ENCODE measurements at regions not wholly inside any gene's neighbourhood (a gene's known extent, or its start where the extent isn't known, plus 50 kb on each side); places are given as distances from the start of the nearest gene placed in this dataset.

GRCh38 chr1:84086616-84087015, 57.5 kb upstream of the PRKACB start:
- no peak overlapping the region for H2BK20ac ChIP-seq (ENCODE audit: low read depth, low read length, poor library complexity, severe bottlenecking)
- H3K9ac ChIP-seq (ENCODE audit: extremely low read depth, insufficient read length, low read length): no peak overlapping the region
- Mint-ChIP-seq H3K9me3 (no peaks in the 10 kb centered on the region), H3K27ac (peak overlapping the region in 1 of 3 experiments; percentile 65; a peak in 1 of 7 replicates), H3K4me3 (no peak overlapping the region), H3K4me1 (peaks cover 0 to 4% of the 10 kb centered on the region in 2 experiments; a peak in 1 of 4 replicates), H3K36me3 (ENCODE audit: insufficient read depth in 1 of 3, low read depth in 3 of 3) (peaks cover 0 to 3% (median 0%) of the 10 kb centered on the region in 3 experiments; a peak in 1 of 7 replicates), H3K27me3 (ENCODE audit: low read depth) (no peaks in the 10 kb centered on the region)
- no peak overlapping the region for H3K56ac ChIP-seq (ENCODE audit: insufficient read length, low read depth, low read length)
- H3K4me2 ChIP-seq (ENCODE audit: insufficient read depth, insufficient read length, low read length): no peak overlapping the region
- H3K14ac ChIP-seq (ENCODE audit: insufficient read depth, low read length): no peak overlapping the region
- no peak for TF ChIP-seq CTCF (conservative IDR thresholded peaks at IDR 0.05)
- H3K23me2 ChIP-seq (ENCODE audit: insufficient read length, low read depth, low read length, poor library complexity, severe bottlenecking): no peaks in the 10 kb centered on the region
- H3T11ph ChIP-seq (ENCODE audit: low read length): no peak overlapping the region
- no peak overlapping the region for H4K5ac ChIP-seq (ENCODE audit: insufficient read length, low read depth, low read length)
- no peaks in the 10 kb centered on the region for H3K4me1 ChIP-seq (ENCODE audit: insufficient read depth, low read length)
- WGBS (ENCODE audit: extremely low coverage, insufficient read length, low lambda C conversion rate): no CpG with 5 or more reads among the region's 3 CpGs
- no peak overlapping the region for H2BK5ac ChIP-seq (ENCODE audit: insufficient read length, low read length)
- H3K79me2 ChIP-seq (ENCODE audit: insufficient read depth, low read length): no peaks in the 10 kb centered on the region; the same call in 1 of the 2 replicates
- DNase-seq: no peak
- H2BK12ac ChIP-seq (ENCODE audit: insufficient read length, low read depth, low read length): no peak overlapping the region
- no peak overlapping the region for H3K18ac ChIP-seq (ENCODE audit: insufficient read length, low read depth, low read length)
- H3K27ac ChIP-seq (ENCODE audit: insufficient read length, low read depth, low read length): no peak overlapping the region
- H4K91ac ChIP-seq (ENCODE audit: insufficient read length, low read depth, low read length): no peak overlapping the region
- H3K4ac ChIP-seq (ENCODE audit: low read depth, low read length): no peak overlapping the region
- H3K79me1 ChIP-seq (ENCODE audit: insufficient read depth, low read depth, low read length, poor library complexity, severe bottlenecking): no peaks in the 10 kb centered on the region
- H2BK120ac ChIP-seq (ENCODE audit: low read depth, low read length, poor library complexity, severe bottlenecking): no peak overlapping the region
- no peak overlapping the region for H2BK15ac ChIP-seq (ENCODE audit: low read depth, low read length)
- H4K20me1 ChIP-seq (ENCODE audit: control insufficient read depth, insufficient read depth, insufficient read length): no peaks in the 10 kb centered on the region
- no peak overlapping the region for H2AK5ac ChIP-seq (ENCODE audit: insufficient read length, low read length)
- no peak overlapping the region for H4K8ac ChIP-seq (replicated peaks; ENCODE audit: insufficient read length, low read depth, low read length)
- H3K27me3 ChIP-seq (ENCODE audit: insufficient read depth, low read length): no peaks in the 10 kb centered on the region
- no peak overlapping the region for H2AFZ ChIP-seq (ENCODE audit: low read length)
- H3K23ac ChIP-seq (ENCODE audit: insufficient read length, low read depth, low read length): no peak overlapping the region
- no peaks in the 10 kb centered on the region for H3K9me3 ChIP-seq (ENCODE audit: control insufficient read depth, low read depth, low read length)

All from H9 (cell line).